Nephron (organoid): ENCODE measurements at regions not wholly inside any gene's neighbourhood (a gene's known extent, or its start where the extent isn't known, plus 50 kb on each side); places are given as distances from the start of the nearest gene placed in this dataset.

Experiments used
- H3K27ac Mint-ChIP-seq, 3 experiments: 2 replicates each; pipeline ENCODE4 v1.8.0; 2020; ENCODE audit warnings: mixed read lengths in 3 of 3, mild to moderate bottlenecking in 2 of 3, moderate library complexity in 1 of 3
- H3K27me3 Mint-ChIP-seq: 2 replicates; pipeline ENCODE4 v1.8.0; 2021; ENCODE audit warnings: low read depth, mild to moderate bottlenecking, moderate library complexity, mixed read lengths
- H3K36me3 Mint-ChIP-seq: 2 replicates; pipeline ENCODE4 v1.8.0; 2020; ENCODE audit warnings: low read depth, mixed read lengths
- H3K4me1 Mint-ChIP-seq: 2 replicates; pipeline ENCODE4 v1.8.0; 2020; ENCODE audit warnings: mixed read lengths
- H3K4me3 Mint-ChIP-seq, 3 experiments: 2 replicates each; pipeline ENCODE4 v1.8.0; 2020; ENCODE audit warnings: mild to moderate bottlenecking in 3 of 3, mixed read lengths in 3 of 3, moderate library complexity in 2 of 3
- H3K9me3 Mint-ChIP-seq: 2 replicates; pipeline ENCODE4 v1.8.0; 2020; ENCODE audit warnings: mixed read lengths
- CTCF ChIP-seq, 3 experiments: fragments of 200-600 bp; sonication (generic); IDR thresholded peaks; one replicate each; pipeline ENCODE4 v1.5.0; 2021; ENCODE audit warnings: antibody characterized with exemption in 3 of 3; ENCODE audit not compliant: unreplicated experiment in 3 of 3

- no peaks in the 10 kb centered on the region for H3K4me1 Mint-ChIP-seq
- H3K9me3 Mint-ChIP-seq: no peaks in the 10 kb centered on the region
- H3K27me3 Mint-ChIP-seq: peaks cover 28% of the 10 kb centered on the region
- no peak overlapping the region for H3K4me3 Mint-ChIP-seq
- no peak overlapping the region for H3K27ac Mint-ChIP-seq
- no peak for TF ChIP-seq CTCF (IDR thresholded peaks at IDR 0.05; ENCODE audit: unreplicated experiment in 3 of 3)
- no peaks in the 10 kb centered on the region for H3K36me3 Mint-ChIP-seq
These were observed 72.1 kb upstream of the ATP2B2 start for GRCh38 chr3:10577486-10577885.

DNA sequence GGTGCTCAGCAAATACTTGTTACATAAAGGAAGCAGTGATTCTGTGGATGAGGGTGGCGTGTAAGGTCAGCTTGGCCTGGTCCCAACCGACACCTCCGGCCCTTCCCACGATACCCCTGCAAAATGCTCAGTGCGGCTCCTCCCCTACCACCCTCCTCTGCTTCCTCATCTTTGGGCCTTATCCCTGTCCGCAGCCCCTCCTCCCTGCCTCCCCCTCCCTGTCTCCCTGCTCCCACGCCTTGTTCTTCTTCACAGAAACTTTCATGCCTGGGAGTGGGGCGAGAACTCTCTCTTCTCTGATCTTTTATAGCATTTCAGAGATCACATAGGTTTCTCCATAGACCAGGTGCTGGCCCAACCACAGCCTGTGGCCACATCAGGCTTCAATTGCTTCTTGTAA is 75.0 kb upstream of the ATP2B2 start:
- no peaks in the 10 kb centered on the region for H3K36me3 Mint-ChIP-seq
- H3K4me3 Mint-ChIP-seq: no peak overlapping the region
- no peak for TF ChIP-seq CTCF (IDR thresholded peaks at IDR 0.05; ENCODE audit: unreplicated experiment in 3 of 3)
- peaks cover 50% of the 10 kb centered on the region for H3K27me3 Mint-ChIP-seq
- no peaks in the 10 kb centered on the region for H3K9me3 Mint-ChIP-seq
- H3K4me1 Mint-ChIP-seq: no peaks in the 10 kb centered on the region
- H3K27ac Mint-ChIP-seq: no peak overlapping the region

- H3K9me3 Mint-ChIP-seq: no peaks in the 10 kb centered on the region
- H3K4me1 Mint-ChIP-seq: no peaks in the 10 kb centered on the region
- H3K4me3 Mint-ChIP-seq: no peak overlapping the region
- H3K27me3 Mint-ChIP-seq: peaks cover 50% of the 10 kb centered on the region
- H3K36me3 Mint-ChIP-seq: no peaks in the 10 kb centered on the region
- H3K27ac Mint-ChIP-seq: no peak overlapping the region
- no peak for TF ChIP-seq CTCF (IDR thresholded peaks at IDR 0.05; ENCODE audit: unreplicated experiment in 3 of 3)
These were observed 75.9 kb upstream of the ATP2B2 start for GRCh38 chr3:10581251-10581650.

- no peak overlapping the region for H3K4me3 Mint-ChIP-seq
These were observed 76.3 kb upstream of the ATP2B2 start for GRCh38 chr3:10581716-10582115.

DNA sequence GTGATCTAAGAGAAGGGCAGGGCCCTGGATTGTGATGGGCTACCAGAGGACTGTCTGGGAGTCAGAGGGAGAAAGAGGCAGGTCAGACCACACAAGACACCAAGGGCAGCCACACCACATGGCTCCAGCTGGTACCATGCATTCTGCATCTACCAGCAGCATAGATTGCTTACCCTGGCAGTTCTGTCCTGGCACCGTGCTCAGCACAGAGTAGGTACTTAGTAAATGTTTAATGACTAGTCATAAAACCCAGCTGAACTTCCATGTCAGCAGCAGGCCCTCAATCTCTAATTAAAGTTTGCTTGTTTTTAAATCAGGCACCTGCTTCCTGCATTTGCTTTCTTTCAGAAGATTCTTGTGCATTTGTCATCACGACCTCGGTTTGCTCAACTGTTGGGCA is 77.3 kb upstream of the ATP2B2 start:
- Mint-ChIP-seq H3K27me3 (peaks cover 54% of the 10 kb centered on the region), H3K4me1 (no peaks in the 10 kb centered on the region), H3K27ac (no peak overlapping the region), H3K36me3 (no peaks in the 10 kb centered on the region), H3K9me3 (no peaks in the 10 kb centered on the region), H3K4me3 (no peak overlapping the region)
- TF ChIP-seq CTCF (IDR thresholded peaks at IDR 0.05; ENCODE audit: unreplicated experiment in 3 of 3): no peak

More at GRCh38 chr3:10581716-10582115, 76.3 kb upstream of the ATP2B2 start:
- H3K4me1 Mint-ChIP-seq: no peaks in the 10 kb centered on the region
- no peak for TF ChIP-seq CTCF (IDR thresholded peaks at IDR 0.05; ENCODE audit: unreplicated experiment in 3 of 3)
- no peaks in the 10 kb centered on the region for H3K36me3 Mint-ChIP-seq
- no peak overlapping the region for H3K27ac Mint-ChIP-seq
- peaks cover 51% of the 10 kb centered on the region for H3K27me3 Mint-ChIP-seq
- no peaks in the 10 kb centered on the region for H3K9me3 Mint-ChIP-seq

DNA sequence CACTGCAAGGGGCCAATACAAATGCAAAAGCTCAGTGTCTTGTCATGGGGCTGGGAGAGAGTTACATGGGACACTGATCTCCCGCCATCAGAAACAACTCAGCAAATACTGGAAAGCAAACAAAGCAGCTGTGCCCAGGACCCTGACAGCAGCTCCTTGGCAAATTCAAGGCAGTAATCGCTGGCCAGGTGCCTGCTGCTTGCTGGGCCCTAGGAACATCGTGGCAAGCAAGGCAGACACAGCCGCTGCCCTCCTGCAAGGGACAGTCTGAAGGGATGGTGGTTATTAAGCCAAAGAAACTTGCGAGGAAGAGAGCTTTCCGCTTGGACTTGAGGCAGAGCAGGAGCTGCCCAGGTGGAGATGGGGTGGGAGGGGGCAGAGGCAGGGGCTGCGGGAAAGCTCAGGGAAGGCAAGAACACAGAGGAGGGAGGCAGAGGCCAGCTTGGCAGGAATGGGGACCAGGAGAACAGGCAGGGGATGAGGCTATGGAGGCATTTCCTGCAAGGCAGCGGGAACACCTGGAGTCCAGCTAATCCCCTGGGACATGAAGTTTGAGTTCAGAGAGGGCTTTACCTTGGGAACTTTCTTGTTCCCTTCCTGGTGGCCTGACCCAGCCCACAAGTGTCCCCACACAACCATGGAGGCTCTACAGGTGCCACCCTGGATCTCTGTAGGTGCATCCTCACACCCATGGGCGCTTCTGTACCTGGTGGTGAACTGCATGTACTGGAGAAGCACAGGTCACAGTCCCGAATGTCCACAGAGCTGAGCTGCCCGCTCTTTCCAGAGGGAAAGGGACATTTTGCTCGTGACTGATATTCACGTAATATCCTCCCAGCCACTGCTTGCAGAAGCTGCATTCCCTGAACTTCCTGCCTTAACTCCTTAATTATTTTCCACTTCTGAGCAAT is 78.7 kb upstream of the ATP2B2 start:
- Mint-ChIP-seq H3K4me1 (no peaks in the 10 kb centered on the region), H3K27ac (no peak overlapping the region), H3K4me3 (no peak overlapping the region), H3K27me3 (peaks cover 50% of the 10 kb centered on the region), H3K9me3 (no peaks in the 10 kb centered on the region), H3K36me3 (no peaks in the 10 kb centered on the region)
- TF ChIP-seq CTCF (IDR thresholded peaks at IDR 0.05; ENCODE audit: unreplicated experiment in 3 of 3): no peak
